ENCODE measurements at regions not wholly inside any gene's neighbourhood (a gene's known extent, or its start where the extent isn't known, plus 50 kb on each side); places are given as distances from the start of the nearest gene placed in this dataset.

GRCh38 chr4:171639540-171639939 is 173.7 kb upstream of the GALNTL6 start:
- Histone ChIP-seq H3K9me2 (replicated peaks; ENCODE audit: insufficient read depth, low read length) (no peaks in the 10 kb centered on the region), H3K4me1 (ENCODE audit: low read length) (peaks cover 15% of the 10 kb centered on the region), H3K27ac (ENCODE audit: low read length) (no peak overlapping the region), H4K20me1 (ENCODE audit: insufficient read depth, low read length) (peaks cover 5% of the 10 kb centered on the region; the same call in 1 of the 2 replicates), H3K4me3 (ENCODE audit: low read length) (peak overlapping the region; percentile 13; the same call in 1 of the 2 replicates), H3K36me3 (replicated peaks; ENCODE audit: insufficient read depth, low read length) (no peaks in the 10 kb centered on the region), H3K79me2 (ENCODE audit: low read length) (no peaks in the 10 kb centered on the region), H3K9ac (ENCODE audit: low read length) (no peak overlapping the region), H3K9me3 (replicated peaks; ENCODE audit: insufficient read depth, low read length) (no peaks in the 10 kb centered on the region), H3K4me2 (ENCODE audit: low read depth, low read length) (peak overlapping the region; percentile 64), H3F3A (ENCODE audit: insufficient read depth, low read length) (peaks cover 15% of the 10 kb centered on the region), H2AFZ (ENCODE audit: low read length) (no peak overlapping the region), H3K27me3 (replicated peaks; ENCODE audit: insufficient read depth, low read length) (peaks cover 47% of the 10 kb centered on the region)
- DNase-seq = peak; percentile 75
- TF ChIP-seq EZH2 (optimal IDR thresholded peaks at IDR 0.05; ENCODE audit: low read depth, low read length) = no peak
- peak; percentile 98 for TF ChIP-seq EZH2phosphoT487 (IDR thresholded peaks at IDR 0.05; ENCODE audit: low read length)

- no peaks in the 10 kb centered on the region for H3K9me2 ChIP-seq (replicated peaks; ENCODE audit: insufficient read depth, low read length)
- H3K9ac ChIP-seq (ENCODE audit: low read length) = no peak overlapping the region
- peaks cover 12% of the 10 kb centered on the region for H3K4me1 ChIP-seq (ENCODE audit: low read length)
- H3K27me3 ChIP-seq (replicated peaks; ENCODE audit: insufficient read depth, low read length) = peaks cover 25% of the 10 kb centered on the region
- no peaks in the 10 kb centered on the region for H3K9me3 ChIP-seq (replicated peaks; ENCODE audit: insufficient read depth, low read length)
- no peak overlapping the region for H3K4me2 ChIP-seq (ENCODE audit: low read depth, low read length)
- no peaks in the 10 kb centered on the region for H3K79me2 ChIP-seq (ENCODE audit: low read length)
- TF ChIP-seq CTCF (IDR thresholded peaks at IDR 0.05; ENCODE audit: low read length) (no peak), EZH2phosphoT487 (IDR thresholded peaks at IDR 0.05; ENCODE audit: low read length) (no peak), EZH2 (optimal IDR thresholded peaks at IDR 0.05; ENCODE audit: low read depth, low read length) (no peak)
- H3F3A ChIP-seq (ENCODE audit: insufficient read depth, low read length) = peaks cover 11% of the 10 kb centered on the region
- DNase-seq = no peak
- H4K20me1 ChIP-seq (ENCODE audit: insufficient read depth, low read length) = no peaks in the 10 kb centered on the region
- no peaks in the 10 kb centered on the region for H3K36me3 ChIP-seq (replicated peaks; ENCODE audit: insufficient read depth, low read length)
- no peak overlapping the region for H3K27ac ChIP-seq (ENCODE audit: low read length)
- no peak overlapping the region for H3K4me3 ChIP-seq (ENCODE audit: low read length)
- H2AFZ ChIP-seq (ENCODE audit: low read length) = no peak overlapping the region
Observed at GRCh38 chr4:171636606-171637005, 176.6 kb upstream of the GALNTL6 start.

- Histone ChIP-seq H3K36me3 (replicated peaks; ENCODE audit: insufficient read depth, low read length) (no peaks in the 10 kb centered on the region), H3F3A (ENCODE audit: insufficient read depth, low read length) (no peaks in the 10 kb centered on the region), H3K27me3 (replicated peaks; ENCODE audit: insufficient read depth, low read length) (no peaks in the 10 kb centered on the region), H3K79me2 (ENCODE audit: low read length) (no peaks in the 10 kb centered on the region), H3K27ac (ENCODE audit: low read length) (no peak overlapping the region), H3K9me3 (replicated peaks; ENCODE audit: insufficient read depth, low read length) (no peaks in the 10 kb centered on the region), H2AFZ (ENCODE audit: low read length) (no peak overlapping the region), H3K9me2 (replicated peaks; ENCODE audit: insufficient read depth, low read length) (no peaks in the 10 kb centered on the region), H4K20me1 (ENCODE audit: insufficient read depth, low read length) (no peaks in the 10 kb centered on the region), H3K4me3 (ENCODE audit: low read length) (no peak overlapping the region), H3K4me1 (ENCODE audit: low read length) (no peaks in the 10 kb centered on the region), H3K4me2 (ENCODE audit: low read depth, low read length) (no peak overlapping the region), H3K9ac (ENCODE audit: low read length) (no peak overlapping the region)
- DNase-seq = no peak
- no peak for TF ChIP-seq EZH2 (optimal IDR thresholded peaks at IDR 0.05; ENCODE audit: low read depth, low read length)
- TF ChIP-seq CTCF (IDR thresholded peaks at IDR 0.05; ENCODE audit: low read length) = no peak
- TF ChIP-seq EZH2phosphoT487 (IDR thresholded peaks at IDR 0.05; ENCODE audit: low read length) = no peak
Observed at GRCh38 chr4:171629737-171630136, 183.5 kb upstream of the GALNTL6 start.

- Histone ChIP-seq H3K27me3 (replicated peaks; ENCODE audit: insufficient read depth, low read length) (no peaks in the 10 kb centered on the region), H3K4me3 (ENCODE audit: low read length) (no peak overlapping the region), H3K9me3 (replicated peaks; ENCODE audit: insufficient read depth, low read length) (no peaks in the 10 kb centered on the region), H3F3A (ENCODE audit: insufficient read depth, low read length) (no peaks in the 10 kb centered on the region), H4K20me1 (ENCODE audit: insufficient read depth, low read length) (no peaks in the 10 kb centered on the region), H3K4me2 (ENCODE audit: low read depth, low read length) (no peak overlapping the region), H3K27ac (ENCODE audit: low read length) (no peak overlapping the region), H3K36me3 (replicated peaks; ENCODE audit: insufficient read depth, low read length) (no peaks in the 10 kb centered on the region), H2AFZ (ENCODE audit: low read length) (no peak overlapping the region), H3K9me2 (replicated peaks; ENCODE audit: insufficient read depth, low read length) (no peaks in the 10 kb centered on the region), H3K4me1 (ENCODE audit: low read length) (no peaks in the 10 kb centered on the region), H3K79me2 (ENCODE audit: low read length) (no peaks in the 10 kb centered on the region), H3K9ac (ENCODE audit: low read length) (no peak overlapping the region)
- no peak for DNase-seq
- TF ChIP-seq EZH2phosphoT487 (IDR thresholded peaks at IDR 0.05; ENCODE audit: low read length) (no peak), EZH2 (optimal IDR thresholded peaks at IDR 0.05; ENCODE audit: low read depth, low read length) (no peak), CTCF (IDR thresholded peaks at IDR 0.05; ENCODE audit: low read length) (no peak)
Observed at GRCh38 chr4:171629182-171629581, 184.0 kb upstream of the GALNTL6 start.
